ENCODE measurements at regions not wholly inside any gene's neighbourhood (a gene's known extent, or its start where the extent isn't known, plus 50 kb on each side); places are given as distances from the start of the nearest gene placed in this dataset.
A peak's percentile ranks its signal among the peaks of the same experiment; 100 is the strongest.

- DNase-seq: no peak
Observed at GRCh38 chrX:38856670-38857265, 55.5 kb downstream of the MID1IP1 start.

GRCh38 chrX:38857736-38858523 lies 56.7 kb downstream of the MID1IP1 start:
- DNase-seq: no peak

GRCh38 chrX:38859602-38860001 lies 58.3 kb downstream of the MID1IP1 start:
- DNase-seq: no peak

- peak; percentile 62 for DNase-seq
Observed at GRCh38 chrX:38860106-38861013, 59.1 kb downstream of the MID1IP1 start.

- no peak for DNase-seq
Observed at GRCh38 chrX:38861489-38861888, 60.2 kb downstream of the MID1IP1 start.

GRCh38 chrX:38862100-38862499 lies 60.8 kb downstream of the MID1IP1 start:
- DNase-seq: no peak

- DNase-seq: no peak
Observed at GRCh38 chrX:38864165-38864564, 62.9 kb downstream of the MID1IP1 start.

GRCh38 chrX:38868321-38868720 lies 67.1 kb downstream of the MID1IP1 start:
- DNase-seq: no peak

- DNase-seq: no peak
Observed at GRCh38 chrX:38868941-38869401, 67.7 kb downstream of the MID1IP1 start.

- no peak for DNase-seq
Observed at GRCh38 chrX:38870361-38870895, 69.2 kb downstream of the MID1IP1 start.

GRCh38 chrX:38871129-38872029 lies 70.1 kb downstream of the MID1IP1 start:
- DNase-seq: no peak

- no peak for DNase-seq
Observed at GRCh38 chrX:38877366-38877765, 76.1 kb downstream of the MID1IP1 start.

- no peak for DNase-seq
Observed at GRCh38 chrX:38878641-38879340, 77.5 kb downstream of the MID1IP1 start.

GRCh38 chrX:38879631-38880220 lies 78.5 kb downstream of the MID1IP1 start:
- no peak for DNase-seq

GRCh38 chrX:38880296-38880854 lies 79.1 kb downstream of the MID1IP1 start:
- DNase-seq: no peak

- no peak for DNase-seq
Observed at GRCh38 chrX:38881066-38881465, 79.8 kb downstream of the MID1IP1 start.

GRCh38 chrX:38881727-38882126 lies 80.5 kb downstream of the MID1IP1 start:
- no peak for DNase-seq

- DNase-seq: no peak
Observed at GRCh38 chrX:38882894-38883626, 81.8 kb downstream of the MID1IP1 start.

- no peak for DNase-seq
Observed at GRCh38 chrX:38886112-38886511, 84.9 kb downstream of the MID1IP1 start.

- DNase-seq: no peak
Observed at GRCh38 chrX:38887222-38887621, 86.0 kb downstream of the MID1IP1 start.

Data from activated effector memory CD4-positive, alpha-beta T cell treated with anti-CD3 and anti-CD28 coated beads, Interleukin-2, amount 50 U/mL, for 16 hours (primary cell).